Mesenchymal stem cell (in vitro differentiated cells and primary cell): ENCODE measurements at regions not wholly inside any gene's neighbourhood (a gene's known extent, or its start where the extent isn't known, plus 50 kb on each side); places are given as distances from the start of the nearest gene placed in this dataset.

Experiments used
- DNase-seq: peaks from one replicate; pipeline ENCODE4 v3.0.0-alpha.2; 2013
- H2AFZ ChIP-seq: one replicate; pipeline ENCODE4 v1.6.1; 2013; ENCODE audit warnings: low read depth, mild to moderate bottlenecking, control low read depth, inconsistent platforms, low read length, moderate library complexity
- H2AK5ac ChIP-seq: 2 replicates; pipeline ENCODE4 v1.6.1; 2013; ENCODE audit warnings: low read length, moderate library complexity, mild to moderate bottlenecking, inconsistent platforms; ENCODE audit not compliant: severe bottlenecking
- H2BK120ac ChIP-seq: one replicate; pipeline ENCODE4 v1.6.1; 2013; ENCODE audit warnings: low read depth, mild to moderate bottlenecking, inconsistent platforms, low read length, moderate library complexity
- H2BK12ac ChIP-seq, 2 experiments: one replicate each; pipeline ENCODE4 v1.6.1; 2013; ENCODE audit warnings: inconsistent platforms in 2 of 2, low read length in 2 of 2, mild to moderate bottlenecking in 2 of 2, moderate library complexity in 2 of 2, control low read depth in 1 of 2
- H2BK15ac ChIP-seq: one replicate; pipeline ENCODE4 v1.6.1; 2013; ENCODE audit warnings: mild to moderate bottlenecking, low read depth, inconsistent platforms; ENCODE audit not compliant: poor library complexity, severe bottlenecking
- H2BK5ac ChIP-seq: 2 replicates; pipeline ENCODE4 v1.6.1; 2013; ENCODE audit warnings: low read depth, mild to moderate bottlenecking, low read length, control low read depth, inconsistent platforms; ENCODE audit not compliant: poor library complexity, severe bottlenecking
- H3K14ac ChIP-seq, 2 experiments: one replicate each; pipeline ENCODE4 v1.6.1; 2013; ENCODE audit warnings: inconsistent platforms in 2 of 2, low read length in 2 of 2, control low read depth in 1 of 2, mild to moderate bottlenecking in 1 of 2, moderate library complexity in 1 of 2
- H3K18ac ChIP-seq, 2 experiments: one replicate each; pipeline ENCODE4 v1.6.1; 2013; ENCODE audit warnings: inconsistent platforms in 2 of 2, low read length in 2 of 2, control low read depth in 1 of 2, low read depth in 1 of 2, mild to moderate bottlenecking in 1 of 2
- H3K23ac ChIP-seq, 2 experiments: one replicate each; pipeline ENCODE4 v1.6.1; 2013; ENCODE audit warnings: inconsistent platforms in 2 of 2, low read length in 2 of 2, mild to moderate bottlenecking in 2 of 2, moderate library complexity in 2 of 2, control low read depth in 1 of 2
- H3K27ac ChIP-seq: 2 replicates; pipeline ENCODE4 v1.5.1; 2013; ENCODE audit warnings: mild to moderate bottlenecking, moderate library complexity, low read length, control low read depth, inconsistent platforms; ENCODE audit not compliant: poor library complexity, severe bottlenecking
- H3K27me3 ChIP-seq, 2 experiments: 2 replicates each; pipeline versions ENCODE4 v1.6.1 to v1.7.0; 2013; ENCODE audit warnings: low read length in 2 of 2, mild to moderate bottlenecking in 2 of 2, moderate library complexity in 2 of 2, control low read depth in 1 of 2, inconsistent platforms in 1 of 2; ENCODE audit not compliant: control insufficient read depth in 1 of 2, insufficient read depth in 1 of 2
- H3K36me3 ChIP-seq, 2 experiments: 2 replicates each; pipeline versions ENCODE4 v1.6.1 to v1.7.0; 2013; ENCODE audit warnings: low read length in 2 of 2, control low read depth in 1 of 2, inconsistent platforms in 1 of 2, low read depth in 1 of 2, mild to moderate bottlenecking in 1 of 2; ENCODE audit not compliant: insufficient read depth in 2 of 2, control insufficient read depth in 1 of 2
- H3K4ac ChIP-seq, 2 experiments: one replicate each; pipeline ENCODE4 v1.6.1; 2013; ENCODE audit warnings: inconsistent platforms in 2 of 2, low read length in 2 of 2, mild to moderate bottlenecking in 2 of 2, moderate library complexity in 2 of 2, control low read depth in 1 of 2, low read depth in 1 of 2
- H3K4me1 ChIP-seq: 2 replicates; pipeline ENCODE4 v1.6.1; 2013; ENCODE audit warnings: low read depth, low read length, control low read depth; ENCODE audit not compliant: control insufficient read depth, insufficient read depth
- H3K4me2 ChIP-seq: 2 replicates; pipeline ENCODE4 v1.6.1; 2013; ENCODE audit warnings: low read length, mild to moderate bottlenecking, inconsistent platforms; ENCODE audit not compliant: poor library complexity, severe bottlenecking
- H3K4me3 ChIP-seq, 2 experiments: 2 replicates each; pipeline versions ENCODE4 v1.5.1 to v1.7.0; 2013; ENCODE audit warnings: low read length in 2 of 2, mild to moderate bottlenecking in 2 of 2, control low read depth in 1 of 2, low read depth in 1 of 2; ENCODE audit not compliant: insufficient read depth in 1 of 2
- H3K79me1 ChIP-seq: replicated peaks from 2 replicates; pipeline ENCODE4 v1.6.1; 2013; ENCODE audit warnings: mild to moderate bottlenecking, control low read depth, low read length, inconsistent platforms; ENCODE audit not compliant: poor library complexity, severe bottlenecking
- H3K9ac ChIP-seq: 2 replicates; pipeline ENCODE4 v1.7.0; 2013; ENCODE audit warnings: mild to moderate bottlenecking, low read length, moderate library complexity
- H3K9me3 ChIP-seq: 2 replicates; pipeline ENCODE4 v1.7.0; 2013; ENCODE audit warnings: mild to moderate bottlenecking, low read length; ENCODE audit not compliant: control insufficient read depth
- H4K8ac ChIP-seq: one replicate; pipeline ENCODE4 v1.6.1; 2013; ENCODE audit warnings: inconsistent platforms, mild to moderate bottlenecking, low read length, moderate library complexity
- H4K91ac ChIP-seq: one replicate; pipeline ENCODE4 v1.6.1; 2013; ENCODE audit warnings: mild to moderate bottlenecking, low read length, inconsistent platforms
- WGBS: methylation state at CpG from one replicate; pipeline ENCODE4 v1.1.7; 2013; ENCODE audit warnings: mixed read lengths; 5-methylcytosine and 5-hydroxymethylcytosine counted together

DNA sequence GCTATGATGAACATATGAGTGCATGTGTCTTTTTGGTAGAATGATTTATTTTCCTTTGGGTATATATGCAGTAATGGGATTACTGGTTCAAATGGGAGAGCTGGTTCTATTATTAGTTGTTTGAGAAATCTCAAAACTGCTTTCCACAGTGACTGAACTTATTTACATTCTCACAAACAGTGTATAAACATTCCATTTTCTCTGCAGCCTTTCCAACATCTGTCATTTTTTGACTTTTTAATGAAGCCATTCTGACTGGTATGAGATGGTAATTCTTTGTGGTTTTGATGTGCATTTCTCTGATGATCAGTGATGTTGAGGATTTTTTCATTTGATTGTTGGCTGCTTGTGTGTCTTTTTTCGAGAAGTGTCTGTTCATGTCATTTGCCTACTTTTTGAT, 1124.2 kb downstream of the NAALADL2 start:
- H4K91ac ChIP-seq = no peak overlapping the region
- no peak overlapping the region for H3K18ac ChIP-seq
- no peak overlapping the region for H2BK5ac ChIP-seq
- no peak overlapping the region for H3K9ac ChIP-seq
- no peak overlapping the region for H2AFZ ChIP-seq
- no peak overlapping the region for H2BK12ac ChIP-seq
- no peak overlapping the region for H3K4ac ChIP-seq
- H3K4me3 ChIP-seq = no peak overlapping the region
- WGBS = no CpG with 5 or more reads among the region's 1 CpG
- no peak overlapping the region for H2BK120ac ChIP-seq
- H4K8ac ChIP-seq = no peak overlapping the region
- H3K27ac ChIP-seq = no peak overlapping the region
- H3K4me1 ChIP-seq = no peaks in the 10 kb centered on the region
- no peak overlapping the region for H3K14ac ChIP-seq
- peak; percentile 70 for DNase-seq
- H3K23ac ChIP-seq = no peak overlapping the region
- H2AK5ac ChIP-seq = no peak overlapping the region
- no peaks in the 10 kb centered on the region for H3K27me3 ChIP-seq
- no peak overlapping the region for H2BK15ac ChIP-seq
- H3K36me3 ChIP-seq = no peaks in the 10 kb centered on the region
- no peaks in the 10 kb centered on the region for H3K79me1 ChIP-seq
- H3K4me2 ChIP-seq = no peak overlapping the region
- peaks cover 12% of the 10 kb centered on the region for H3K9me3 ChIP-seq

DNA sequence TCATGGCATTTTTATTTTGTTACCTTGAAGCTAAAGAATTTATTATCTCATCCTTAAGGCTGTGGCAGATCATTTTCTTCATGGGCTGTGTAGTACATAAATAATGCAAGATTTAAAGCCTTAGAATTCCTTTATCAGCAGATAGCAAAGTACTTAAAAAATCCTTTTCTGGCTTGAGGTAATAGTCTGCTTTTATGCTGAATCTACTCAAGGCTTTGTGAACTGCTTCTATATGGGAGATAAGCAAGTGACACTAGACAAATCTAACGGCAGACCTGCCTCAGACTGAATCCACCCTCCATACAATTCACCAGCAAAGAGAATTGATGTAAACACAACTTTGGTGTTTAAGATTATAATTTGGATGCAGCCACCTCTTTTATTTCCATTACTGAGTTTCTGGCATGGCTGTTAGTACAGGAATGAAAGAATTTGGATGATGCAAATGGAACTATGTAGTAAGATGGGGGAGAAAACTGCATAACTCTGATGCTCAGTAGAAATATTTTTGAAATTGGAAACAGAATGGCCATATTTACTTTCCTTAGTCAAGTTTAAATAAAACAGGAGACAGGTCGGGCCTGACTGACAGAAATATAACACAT, 1121.5 kb downstream of the NAALADL2 start:
- no peak overlapping the region for H2BK5ac ChIP-seq
- H3K4me3 ChIP-seq = no peak overlapping the region
- H2BK15ac ChIP-seq = no peak overlapping the region
- no peaks in the 10 kb centered on the region for H3K79me1 ChIP-seq
- H2BK120ac ChIP-seq = no peak overlapping the region
- H3K9ac ChIP-seq = no peak overlapping the region
- no peak overlapping the region for H3K23ac ChIP-seq
- H3K27me3 ChIP-seq = no peaks in the 10 kb centered on the region
- no peaks in the 10 kb centered on the region for H3K4me1 ChIP-seq
- no peaks in the 10 kb centered on the region for H3K36me3 ChIP-seq
- peaks cover 7% of the 10 kb centered on the region for H3K9me3 ChIP-seq
- no peak overlapping the region for H3K4me2 ChIP-seq
- no peak overlapping the region for H3K18ac ChIP-seq
- H4K91ac ChIP-seq = no peak overlapping the region
- no peak overlapping the region for H2BK12ac ChIP-seq
- H4K8ac ChIP-seq = no peak overlapping the region
- H3K4ac ChIP-seq = no peak overlapping the region
- no peak for DNase-seq
- WGBS = no CpG with 5 or more reads among the region's 2 CpGs
- no peak overlapping the region for H3K14ac ChIP-seq
- no peak overlapping the region for H3K27ac ChIP-seq
- no peak overlapping the region for H2AK5ac ChIP-seq
- no peak overlapping the region for H2AFZ ChIP-seq

DNA sequence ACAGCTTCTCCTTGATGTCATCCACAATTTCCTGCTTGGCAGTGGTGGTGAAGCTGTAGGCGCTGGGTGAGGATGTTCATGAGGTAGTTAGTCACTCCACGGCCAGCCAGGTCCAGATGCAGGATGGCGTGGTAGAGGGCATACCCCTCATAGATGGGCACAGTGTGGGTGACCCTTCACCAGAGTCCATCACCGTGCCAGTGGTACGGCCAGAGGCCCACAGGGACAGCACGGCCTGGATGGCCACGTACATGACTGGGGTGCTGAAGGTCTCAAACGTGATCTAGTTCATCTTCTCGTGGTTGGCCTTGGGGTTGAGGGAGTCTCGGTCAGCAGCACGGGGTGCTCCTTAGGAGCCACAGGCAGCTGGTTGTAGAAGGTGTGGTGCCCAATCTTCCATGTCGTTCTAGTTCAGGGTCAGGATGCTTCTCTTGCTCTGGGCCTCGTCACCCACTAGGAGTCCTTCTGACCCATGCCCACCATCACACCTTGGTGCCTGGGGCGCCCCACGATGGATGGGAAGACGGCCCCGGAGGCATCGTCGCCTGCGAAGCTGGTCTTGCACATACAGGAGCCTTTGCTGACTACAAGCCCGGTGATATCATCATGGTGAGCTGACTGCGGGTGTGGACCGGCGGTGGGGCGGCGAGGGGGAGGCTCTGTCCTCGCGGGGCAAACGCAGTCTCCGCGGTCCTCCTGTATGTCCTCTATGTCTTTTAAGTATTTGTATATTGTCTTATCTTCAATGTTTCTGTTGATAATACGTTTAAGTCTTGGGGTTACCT, 1119.0 kb downstream of the NAALADL2 start:
- Histone ChIP-seq H2BK12ac (no peak overlapping the region), H3K36me3 (no peaks in the 10 kb centered on the region), H3K14ac (no peak overlapping the region), H2BK5ac (no peak overlapping the region), H3K4me2 (no peak overlapping the region), H3K9ac (no peak overlapping the region), H3K27me3 (no peaks in the 10 kb centered on the region), H2AFZ (no peak overlapping the region), H4K91ac (peak overlapping the region; percentile 18), H3K4me1 (no peaks in the 10 kb centered on the region), H3K9me3 (peaks cover 7% of the 10 kb centered on the region), H3K18ac (no peak overlapping the region), H3K27ac (no peak overlapping the region), H2BK120ac (no peak overlapping the region), H3K79me1 (no peaks in the 10 kb centered on the region), H4K8ac (no peak overlapping the region), H2AK5ac (no peak overlapping the region), H2BK15ac (no peak overlapping the region), H3K4me3 (no peak overlapping the region), H3K4ac (no peak overlapping the region), H3K23ac (no peak overlapping the region)
- no peak for DNase-seq
- 96% methylated on average over 22 of the region's 32 CpGs for WGBS

DNA sequence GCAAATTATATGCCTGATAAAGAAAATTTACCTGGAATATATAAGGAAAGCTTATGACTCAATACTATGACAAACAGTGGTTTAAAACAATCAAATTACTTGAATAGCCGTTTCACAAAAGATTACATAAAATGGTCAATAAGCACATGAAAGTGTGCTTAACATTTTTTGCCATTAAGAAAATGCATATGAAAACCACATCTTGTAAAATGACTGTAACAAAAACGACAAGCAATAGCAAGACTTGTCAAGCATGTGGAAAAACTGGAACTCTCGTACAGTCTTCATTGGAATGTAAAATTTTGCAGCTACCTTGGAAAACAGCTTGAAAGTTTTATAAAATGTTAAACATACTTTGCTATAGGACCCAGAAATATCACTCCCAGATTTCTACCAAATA, 1110.3 kb downstream of the NAALADL2 start:
- Histone ChIP-seq H3K27me3 (no peaks in the 10 kb centered on the region), H3K23ac (no peak overlapping the region), H2BK12ac (no peak overlapping the region), H3K9ac (no peak overlapping the region), H2AK5ac (no peak overlapping the region), H3K79me1 (no peaks in the 10 kb centered on the region), H4K91ac (no peak overlapping the region), H3K14ac (no peak overlapping the region), H4K8ac (no peak overlapping the region), H2AFZ (no peak overlapping the region), H3K36me3 (no peaks in the 10 kb centered on the region), H3K4ac (no peak overlapping the region), H3K4me3 (no peak overlapping the region), H3K27ac (no peak overlapping the region), H2BK120ac (no peak overlapping the region), H3K4me1 (no peaks in the 10 kb centered on the region), H3K18ac (no peak overlapping the region), H2BK5ac (no peak overlapping the region), H3K4me2 (no peak overlapping the region), H2BK15ac (no peak overlapping the region), H3K9me3 (peaks cover 16% of the 10 kb centered on the region)
- 89% methylated on average over 3 of the region's 3 CpGs for WGBS
- no peak for DNase-seq
